HAP-1 (cell line): ENCODE measurements at regions not wholly inside any gene's neighbourhood (a gene's known extent, or its start where the extent isn't known, plus 50 kb on each side); places are given as distances from the start of the nearest gene placed in this dataset.
A peak's percentile ranks its signal among the peaks of the same experiment; 100 is the strongest.

Experiments used
- DNase-seq, 2 experiments: peaks; one replicate each; pipeline ENCODE4 v3.0.0-alpha.2; 2016 to 2020; ENCODE audit warnings: low spot score in 2 of 2
- H3K27me3 ChIP-seq: fragments of 250-450 bp; sonication (Bioruptor Pico); 2 replicates; pipeline ENCODE4 v1.5.1; 2020; ENCODE audit warnings: low read depth, mild to moderate bottlenecking, moderate library complexity
- H3K36me3 ChIP-seq: fragments of 250-450 bp; sonication (Bioruptor Pico); replicated peaks from 2 replicates; pipeline ENCODE4 v1.5.1; 2020; ENCODE audit warnings: mild to moderate bottlenecking
- H3K4me1 ChIP-seq: fragments of 250-450 bp; sonication (Bioruptor Pico); 2 replicates; pipeline ENCODE4 v1.5.1; 2020; ENCODE audit warnings: mild to moderate bottlenecking
- H3K4me3 ChIP-seq: fragments of 250-450 bp; sonication (Bioruptor Pico); 2 replicates; pipeline ENCODE4 v1.5.1; 2020; ENCODE audit warnings: mild to moderate bottlenecking, moderate library complexity
- H3K9me3 ChIP-seq: fragments of 250-450 bp; sonication (Bioruptor Pico); 2 replicates; pipeline ENCODE4 v1.5.1; 2020; ENCODE audit warnings: mild to moderate bottlenecking, moderate library complexity
- in situ Hi-C: fragments of 300-500 bp; cut with MboI; formaldehyde crosslinking; loops from 3 replicates; pipeline ENCODE4 v1.14.3; 2020; ENCODE audit warnings: low sequenced_read_pairs, inconsistent platforms, mixed read lengths

DNA sequence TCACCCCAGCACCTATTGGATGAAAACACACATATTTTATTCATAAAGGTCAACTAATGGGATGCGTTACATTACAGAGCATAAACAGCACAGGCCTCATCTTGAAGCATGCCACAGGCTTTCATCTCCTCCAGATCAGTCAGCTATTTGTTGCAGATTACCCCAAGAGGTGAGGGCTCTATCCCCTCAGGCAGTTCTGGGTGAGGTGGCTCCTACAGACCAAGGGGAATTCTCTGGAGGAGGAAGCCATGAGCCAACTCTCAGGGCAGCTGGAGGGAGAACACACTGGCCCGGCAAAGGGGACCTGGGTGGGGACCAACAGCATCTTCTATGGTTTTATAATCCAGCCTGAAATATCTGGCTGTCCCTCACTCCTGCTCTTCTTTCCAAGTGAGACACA lies 126.4 kb upstream of the BTBD3 start:
- in situ Hi-C loops: no loop called here
- Histone ChIP-seq H3K4me3 (no peak overlapping the region), H3K9me3 (no peaks in the 10 kb centered on the region), H3K27me3 (peaks cover 4% of the 10 kb centered on the region), H3K4me1 (no peaks in the 10 kb centered on the region), H3K36me3 (no peaks in the 10 kb centered on the region)
- no peak for DNase-seq

- peaks cover 4% of the 10 kb centered on the region for H3K27me3 ChIP-seq
- no peaks in the 10 kb centered on the region for H3K4me1 ChIP-seq
- no peak overlapping the region for H3K4me3 ChIP-seq
- no peaks in the 10 kb centered on the region for H3K36me3 ChIP-seq
- no peak for DNase-seq
- H3K9me3 ChIP-seq: no peaks in the 10 kb centered on the region
- in situ Hi-C loops: no loop called here
Measured at GRCh38 chr20:11791835-11792567, 125.7 kb upstream of the BTBD3 start.

- peaks cover 4% of the 10 kb centered on the region for H3K27me3 ChIP-seq
- in situ Hi-C loops: no loop called here
- H3K4me1 ChIP-seq: no peaks in the 10 kb centered on the region
- H3K9me3 ChIP-seq: no peaks in the 10 kb centered on the region
- DNase-seq: peak in 1 of 2 experiments; percentile 38
- no peak overlapping the region for H3K4me3 ChIP-seq
- no peaks in the 10 kb centered on the region for H3K36me3 ChIP-seq
Measured at GRCh38 chr20:11792568-11792953, 125.1 kb upstream of the BTBD3 start.

- no peak overlapping the region for H3K4me3 ChIP-seq
- no peaks in the 10 kb centered on the region for H3K36me3 ChIP-seq
- H3K4me1 ChIP-seq: no peaks in the 10 kb centered on the region
- in situ Hi-C loops: no loop called here
- H3K9me3 ChIP-seq: no peaks in the 10 kb centered on the region
- peaks cover 4% of the 10 kb centered on the region for H3K27me3 ChIP-seq
- DNase-seq: no peak
Measured at GRCh38 chr20:11794525-11794924, 123.2 kb upstream of the BTBD3 start.

DNA sequence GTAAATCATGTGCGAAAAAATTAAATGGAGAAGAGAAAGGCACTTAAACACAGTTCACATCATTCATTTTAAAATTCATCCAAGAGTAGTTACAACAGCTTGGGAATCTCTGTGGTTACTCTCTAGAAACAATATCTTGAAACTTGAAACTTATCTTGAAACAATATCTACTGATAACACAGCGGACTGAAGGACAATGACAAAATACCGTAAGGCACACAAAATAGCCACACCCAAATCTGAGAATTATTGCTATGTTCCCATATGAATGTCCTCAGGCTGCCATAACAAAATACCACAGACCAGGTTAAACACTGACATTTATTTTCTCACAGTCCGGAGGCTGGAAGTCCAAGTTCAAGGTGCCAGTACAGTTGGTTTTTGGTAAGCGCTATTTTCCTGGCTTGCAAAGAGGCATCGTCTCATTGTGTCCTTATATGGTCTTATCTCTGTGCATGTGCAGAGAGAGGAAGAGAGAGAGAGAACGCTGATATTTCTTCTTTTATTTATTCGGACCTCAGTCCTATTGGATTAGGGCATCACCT lies 122.5 kb upstream of the BTBD3 start:
- no peak overlapping the region for H3K4me3 ChIP-seq
- H3K4me1 ChIP-seq: no peaks in the 10 kb centered on the region
- H3K9me3 ChIP-seq: no peaks in the 10 kb centered on the region
- H3K36me3 ChIP-seq: no peaks in the 10 kb centered on the region
- DNase-seq: no peak
- H3K27me3 ChIP-seq: peaks cover 6% of the 10 kb centered on the region
- in situ Hi-C loops: no loop called here

GRCh38 chr20:11796026-11796425 lies 121.7 kb upstream of the BTBD3 start:
- H3K4me3 ChIP-seq: no peak overlapping the region
- H3K36me3 ChIP-seq: no peaks in the 10 kb centered on the region
- peaks cover 6% of the 10 kb centered on the region for H3K27me3 ChIP-seq
- no peaks in the 10 kb centered on the region for H3K9me3 ChIP-seq
- no peaks in the 10 kb centered on the region for H3K4me1 ChIP-seq
- no peak for DNase-seq
- in situ Hi-C loops: no loop called here

GRCh38 chr20:11797156-11797555 lies 120.5 kb upstream of the BTBD3 start:
- in situ Hi-C loops: no loop called here
- no peak overlapping the region for H3K4me3 ChIP-seq
- no peaks in the 10 kb centered on the region for H3K9me3 ChIP-seq
- no peak for DNase-seq
- peaks cover 6% of the 10 kb centered on the region for H3K27me3 ChIP-seq
- H3K4me1 ChIP-seq: no peaks in the 10 kb centered on the region
- no peaks in the 10 kb centered on the region for H3K36me3 ChIP-seq

DNA sequence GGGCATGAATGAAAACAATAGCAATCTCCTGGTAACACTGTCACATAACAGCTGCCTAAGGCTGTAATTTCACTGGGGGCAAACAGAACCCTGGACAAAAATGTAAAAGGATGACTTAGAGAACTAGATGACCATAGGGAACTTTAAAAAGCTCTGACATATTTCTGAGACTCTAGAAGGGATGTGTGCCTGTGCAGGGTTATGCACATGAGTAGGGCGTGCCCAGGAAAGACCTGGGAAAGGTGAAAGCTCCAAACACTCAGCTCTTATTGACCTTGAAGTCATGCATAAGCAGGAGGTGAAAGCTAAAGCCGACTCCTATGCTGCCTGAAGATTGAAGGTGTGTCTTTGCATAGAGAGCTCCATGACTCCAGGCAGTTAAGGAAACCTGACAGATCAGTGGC lies 118.4 kb upstream of the BTBD3 start:
- H3K4me3 ChIP-seq: no peak overlapping the region
- H3K4me1 ChIP-seq: no peaks in the 10 kb centered on the region
- H3K27me3 ChIP-seq: peaks cover 6% of the 10 kb centered on the region
- in situ Hi-C loops: no loop called here
- no peaks in the 10 kb centered on the region for H3K9me3 ChIP-seq
- H3K36me3 ChIP-seq: no peaks in the 10 kb centered on the region
- DNase-seq: no peak

DNA sequence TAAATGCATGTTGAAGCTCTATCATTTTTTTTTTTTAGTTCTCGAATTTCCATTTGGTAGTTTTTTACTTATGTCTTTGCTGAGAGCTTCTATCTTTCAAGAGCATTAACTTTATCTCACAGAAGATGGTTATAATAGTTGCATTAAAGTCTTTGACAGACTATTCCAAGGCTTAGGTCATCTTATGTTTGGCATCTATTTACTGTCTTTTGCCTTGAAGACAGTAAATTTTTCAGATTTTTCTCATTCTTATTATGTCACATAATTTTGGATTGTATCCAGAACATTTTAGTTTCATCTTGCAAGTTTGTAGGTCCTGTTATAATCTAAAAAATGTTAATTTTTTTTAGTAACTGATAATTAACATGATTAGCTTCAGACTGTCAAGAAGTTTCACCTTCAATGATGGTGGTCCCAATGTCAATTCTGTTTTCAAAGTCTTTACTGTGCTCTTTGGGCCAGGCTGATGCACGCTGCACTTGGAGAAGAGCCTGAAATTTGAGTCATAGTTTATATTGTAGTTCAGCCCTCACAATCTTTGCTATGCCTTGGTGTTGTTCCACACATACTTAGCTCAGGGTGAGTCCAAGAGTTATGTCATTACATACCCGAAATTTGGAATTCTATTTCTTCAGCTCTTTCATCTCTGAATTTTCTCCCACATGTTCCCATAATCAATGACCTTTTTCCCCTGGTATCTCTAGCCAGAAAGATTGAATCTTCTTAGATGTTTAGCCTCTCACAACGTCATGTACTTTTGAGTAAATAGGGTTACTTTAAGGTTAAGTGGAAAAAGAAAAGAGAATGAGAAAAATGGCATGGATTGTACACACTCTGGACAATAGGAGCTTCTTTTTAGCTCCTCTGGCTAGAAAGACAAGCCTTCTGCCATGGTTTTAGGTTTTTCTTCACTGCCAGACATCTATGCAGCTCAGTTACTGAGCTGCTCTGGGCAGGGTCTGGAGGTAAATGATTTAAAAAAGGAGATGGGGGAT lies 110.3 kb upstream of the BTBD3 start:
- Histone ChIP-seq H3K4me1 (no peaks in the 10 kb centered on the region), H3K4me3 (no peak overlapping the region), H3K27me3 (peaks cover 15% of the 10 kb centered on the region), H3K9me3 (no peaks in the 10 kb centered on the region), H3K36me3 (no peaks in the 10 kb centered on the region)
- no peak for DNase-seq
- in situ Hi-C loops: no loop called here

- no peaks in the 10 kb centered on the region for H3K4me1 ChIP-seq
- H3K36me3 ChIP-seq: no peaks in the 10 kb centered on the region
- no peaks in the 10 kb centered on the region for H3K9me3 ChIP-seq
- no peak for DNase-seq
- in situ Hi-C loops: no loop called here
- peaks cover 15% of the 10 kb centered on the region for H3K27me3 ChIP-seq
- no peak overlapping the region for H3K4me3 ChIP-seq
Measured at GRCh38 chr20:11808841-11809240, 108.9 kb upstream of the BTBD3 start.

GRCh38 chr20:11810311-11811083 lies 107.2 kb upstream of the BTBD3 start:
- H3K4me1 ChIP-seq: no peaks in the 10 kb centered on the region
- peaks cover 12% of the 10 kb centered on the region for H3K27me3 ChIP-seq
- in situ Hi-C loops: no loop called here
- no peaks in the 10 kb centered on the region for H3K9me3 ChIP-seq
- no peak overlapping the region for H3K4me3 ChIP-seq
- no peak for DNase-seq
- no peaks in the 10 kb centered on the region for H3K36me3 ChIP-seq

DNA sequence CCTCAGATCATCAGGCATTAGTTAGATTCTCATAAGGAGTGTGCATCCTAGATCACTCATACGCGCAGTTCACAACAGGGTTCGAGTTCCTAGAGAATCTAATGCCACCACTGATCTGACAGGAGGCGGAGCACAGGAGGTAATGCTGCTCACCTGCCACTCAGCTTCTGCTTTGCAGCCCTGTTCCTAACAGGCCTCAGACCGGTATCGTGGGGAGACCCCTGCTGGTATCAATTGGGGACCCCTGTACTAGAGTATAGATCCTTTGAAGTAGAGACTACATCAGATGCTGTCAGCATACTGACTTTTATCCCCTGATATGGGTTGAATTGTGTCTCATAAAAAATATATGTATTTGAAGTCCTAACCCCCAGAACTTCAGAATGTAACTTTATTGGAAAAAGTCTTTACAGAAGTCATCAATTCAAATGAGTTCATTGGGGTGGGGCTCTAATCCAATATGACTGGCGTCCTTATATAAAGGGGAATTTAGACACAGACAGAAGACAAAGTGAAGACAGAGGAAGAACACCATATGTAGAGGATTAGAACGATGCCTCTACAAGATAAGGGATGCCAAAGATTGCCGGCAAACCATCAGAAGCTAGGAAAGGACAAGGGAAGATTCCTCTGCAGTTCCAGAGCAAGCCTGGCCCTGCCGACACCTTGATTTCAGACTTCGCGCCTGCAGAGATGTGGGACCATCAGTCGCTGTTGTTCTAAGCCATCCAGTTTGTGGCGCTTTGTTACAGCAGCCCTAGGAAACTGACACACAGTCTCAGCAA lies 104.4 kb upstream of the BTBD3 start:
- Histone ChIP-seq H3K4me3 (no peak overlapping the region), H3K4me1 (no peaks in the 10 kb centered on the region)
- in situ Hi-C loops: no loop called here

GRCh38 chr20:11814267-11814666 lies 103.4 kb upstream of the BTBD3 start:
- no peaks in the 10 kb centered on the region for H3K4me1 ChIP-seq
- no peaks in the 10 kb centered on the region for H3K36me3 ChIP-seq
- no peak for DNase-seq
- H3K4me3 ChIP-seq: no peak overlapping the region
- H3K27me3 ChIP-seq: no peaks in the 10 kb centered on the region; the same call in 1 of the 2 replicates
- in situ Hi-C loops: no loop called here
- no peaks in the 10 kb centered on the region for H3K9me3 ChIP-seq

More for the DNA sequence above, 104.4 kb upstream of the BTBD3 start:
- Histone ChIP-seq H3K9me3 (no peaks in the 10 kb centered on the region), H3K27me3 (no peaks in the 10 kb centered on the region; the same call in 1 of the 2 replicates), H3K36me3 (no peaks in the 10 kb centered on the region)
- DNase-seq: no peak
